Activated CD4-positive, alpha-beta T cell treated with anti-CD3 and anti-CD28 coated beads for 36 hours (primary cell): ENCODE measurements at regions not wholly inside any gene's neighbourhood (a gene's known extent, or its start where the extent isn't known, plus 50 kb on each side); places are given as distances from the start of the nearest gene placed in this dataset.

Experiments used
- ATAC-seq: fragments of 200-7000 bp; cut with Tn5 transposase; one replicate; pipeline ENCODE4 v1.10.0; 2021; ENCODE audit warnings: mild to moderate bottlenecking, moderate library complexity
- CTCF ChIA-PET: fragments of 350-600 bp; sonication (Branson Sonifier 250); formaldehyde crosslinking; loops from one replicate; lab custom pipeline; 2021; ENCODE audit warnings: antibody characterized with exemption; lab: Charles Lee
- POLR2A ChIA-PET: fragments of 350-600 bp; sonication (Branson Sonifier 250); formaldehyde crosslinking; loops from one replicate; lab custom pipeline; 2021; ENCODE audit warnings: antibody characterized with exemption, inconsistent platforms; lab: Charles Lee
- DNase-seq: peaks from one replicate; pipeline ENCODE4 v3.0.0-alpha.2; 2020
- H3K27ac Mint-ChIP-seq: one replicate; pipeline ENCODE4 v1.8.0; 2021; ENCODE audit warnings: mixed read lengths
- H3K27me3 Mint-ChIP-seq: one replicate; pipeline ENCODE4 v1.8.0; 2021; ENCODE audit warnings: mixed read lengths
- H3K36me3 Mint-ChIP-seq: one replicate; pipeline ENCODE4 v1.8.0; 2021; ENCODE audit warnings: low read depth, mixed read lengths
- H3K4me1 Mint-ChIP-seq: one replicate; pipeline ENCODE4 v1.8.0; 2021; ENCODE audit warnings: mixed read lengths
- H3K4me3 Mint-ChIP-seq: one replicate; pipeline ENCODE4 v1.8.0; 2021; ENCODE audit warnings: mild to moderate bottlenecking, moderate library complexity, mixed read lengths
- H3K9me3 Mint-ChIP-seq: one replicate; pipeline ENCODE4 v1.8.0; 2021; ENCODE audit warnings: low read depth, mixed read lengths
- intact Hi-C, 2 experiments: fragments of 100-400 bp; cut with DNase I in 1 of 2; cut with micrococcal nuclease in 1 of 2; formaldehyde crosslinking; loops; one replicate each; pipeline versions ENCODE4 v1.14.2 to v1.15.1; 2022 to 2024; cut with DNase I, micrococcal nuclease

DNA sequence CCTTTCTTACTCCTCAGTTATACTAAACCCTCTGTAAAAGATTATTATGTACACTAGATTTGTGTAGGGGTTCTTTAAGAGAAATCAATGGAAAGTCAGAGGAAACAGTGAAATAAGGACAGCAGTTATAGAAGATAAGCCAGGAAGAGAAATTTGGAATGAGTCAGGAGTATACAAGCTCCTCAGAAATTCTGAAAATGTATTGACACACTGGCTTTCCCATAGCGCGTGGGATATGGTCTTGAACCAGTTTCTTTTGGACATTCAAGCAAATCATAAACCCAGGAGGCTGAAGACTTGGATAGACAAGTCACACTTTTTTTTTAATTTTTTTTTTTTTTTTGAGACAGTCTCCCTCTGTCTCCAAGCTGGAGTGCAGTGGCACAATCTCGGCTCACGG lies 316.1 kb upstream of the MMADHC start:
- ChIA-PET CTCF (no interaction called here), POLR2A (no interaction called here)
- Mint-ChIP-seq H3K9me3 (peaks cover 2% of the 10 kb centered on the region), H3K4me1 (no peaks in the 10 kb centered on the region), H3K27me3 (no peaks in the 10 kb centered on the region), H3K4me3 (no peak overlapping the region), H3K36me3 (no peaks in the 10 kb centered on the region), H3K27ac (no peak overlapping the region)
- intact Hi-C loops = no loop called here
- ATAC-seq (no peak), DNase-seq (no peak)

DNA sequence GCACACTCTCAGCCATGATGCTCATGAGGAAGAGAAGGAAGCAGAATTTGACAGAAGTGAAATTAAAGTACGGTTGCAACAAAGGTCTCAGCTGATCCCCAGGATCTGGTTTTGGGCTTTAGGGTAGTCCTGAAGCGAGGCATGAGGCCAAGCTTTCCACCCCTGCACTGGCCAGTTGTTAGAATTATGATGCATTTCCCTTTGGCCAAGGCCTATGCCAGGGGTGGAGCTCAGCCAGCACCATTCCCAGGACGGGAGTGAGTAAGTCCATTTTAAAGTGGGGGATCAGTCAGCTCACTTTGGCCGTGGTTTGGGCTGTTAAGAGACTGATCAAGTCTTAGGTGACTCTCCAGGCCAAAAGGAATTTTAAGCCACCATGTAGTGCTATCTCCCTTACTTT lies 314.5 kb upstream of the MMADHC start:
- intact Hi-C loops = no loop called here
- Mint-ChIP-seq H3K27me3 (no peaks in the 10 kb centered on the region), H3K27ac (no peak overlapping the region), H3K4me1 (no peaks in the 10 kb centered on the region), H3K4me3 (no peak overlapping the region), H3K9me3 (peaks cover 2% of the 10 kb centered on the region), H3K36me3 (no peaks in the 10 kb centered on the region)
- ChIA-PET POLR2A (no interaction called here), CTCF (no interaction called here)
- ATAC-seq (no peak), DNase-seq (no peak)

DNA sequence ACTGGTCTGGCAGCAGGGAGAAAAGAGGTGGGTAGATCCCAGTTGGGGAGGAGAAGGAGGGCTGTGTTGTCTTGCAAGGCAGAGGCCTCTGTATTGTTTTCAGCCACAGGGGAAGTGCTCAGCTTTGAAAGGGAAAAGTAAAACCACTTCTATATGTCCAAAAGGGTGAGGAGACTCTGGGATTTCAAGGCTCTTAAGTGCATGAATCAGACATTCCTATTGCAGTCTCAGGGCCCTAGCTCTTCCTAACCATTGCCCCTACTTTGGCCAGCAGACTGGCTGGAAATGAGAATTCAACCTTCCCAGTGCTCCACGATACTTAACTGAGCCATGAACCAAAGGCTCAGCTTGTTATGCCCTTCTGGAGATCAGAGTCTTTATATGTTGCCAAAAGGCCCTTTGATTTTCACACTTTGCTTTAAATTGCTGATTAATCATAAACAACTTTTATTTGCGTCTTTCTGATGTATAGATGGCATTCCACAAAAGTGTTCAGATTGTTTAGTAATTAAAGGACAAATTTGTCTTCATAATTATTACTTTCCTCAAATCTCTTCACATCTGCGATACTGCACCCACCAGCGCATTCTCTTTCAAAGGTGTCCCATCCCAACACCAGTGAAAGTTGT lies 313.8 kb upstream of the MMADHC start:
- Mint-ChIP-seq H3K27ac (no peak overlapping the region), H3K27me3 (no peaks in the 10 kb centered on the region), H3K4me1 (no peaks in the 10 kb centered on the region), H3K9me3 (peaks cover 2% of the 10 kb centered on the region), H3K36me3 (no peaks in the 10 kb centered on the region), H3K4me3 (no peak overlapping the region)
- DNase-seq (no peak), ATAC-seq (no peak)
- intact Hi-C loops = no loop called here
- ChIA-PET POLR2A (no interaction called here), CTCF (no interaction called here)

DNA sequence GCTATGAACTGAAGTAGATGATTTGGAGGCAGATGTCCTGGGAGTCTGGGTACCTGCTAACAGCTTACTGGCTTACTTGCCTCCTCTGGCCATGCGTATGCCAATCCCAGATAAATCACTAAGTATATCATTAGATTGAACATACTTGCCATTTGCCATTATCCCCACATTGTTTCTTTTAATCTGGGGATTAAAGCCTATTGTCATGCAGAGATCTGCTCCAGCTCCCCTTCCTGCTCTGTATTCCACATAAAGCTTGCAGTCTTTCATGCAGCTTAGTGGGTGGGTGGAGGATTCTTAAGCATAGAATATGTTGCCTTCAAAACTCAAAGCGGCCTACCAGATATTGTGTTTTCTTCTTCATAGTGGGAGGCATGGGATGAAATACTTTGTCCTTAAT lies 311.8 kb upstream of the MMADHC start:
- no peak for DNase-seq
- H3K9me3 Mint-ChIP-seq = peaks cover 2% of the 10 kb centered on the region
- ChIA-PET POLR2A (no interaction called here), CTCF (no interaction called here)
- H3K4me3 Mint-ChIP-seq = no peak overlapping the region
- no peaks in the 10 kb centered on the region for H3K36me3 Mint-ChIP-seq
- no peaks in the 10 kb centered on the region for H3K27me3 Mint-ChIP-seq
- H3K4me1 Mint-ChIP-seq = no peaks in the 10 kb centered on the region
- H3K27ac Mint-ChIP-seq = no peak overlapping the region
- no peak for ATAC-seq
- intact Hi-C loops = no loop called here

DNA sequence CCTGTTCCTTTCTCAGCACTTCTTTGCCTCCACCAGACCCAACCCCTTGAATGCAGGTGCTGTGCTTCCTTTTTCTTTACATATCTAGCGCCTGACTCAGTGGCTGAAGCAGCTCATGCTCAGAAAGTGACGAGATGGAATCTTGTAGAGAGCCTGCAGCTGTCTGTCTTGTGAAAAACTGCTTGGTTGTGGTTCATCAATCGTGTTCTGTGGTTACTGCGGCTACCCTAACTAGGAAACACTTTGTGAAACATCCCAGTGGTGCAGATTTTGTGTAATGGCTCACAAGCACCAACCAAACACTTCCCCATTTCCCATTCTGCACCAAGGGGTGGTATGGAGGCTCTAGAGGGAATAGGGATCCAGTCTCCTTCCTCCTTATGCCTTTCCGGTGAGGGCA lies 307.2 kb upstream of the MMADHC start:
- Mint-ChIP-seq H3K4me1 (no peaks in the 10 kb centered on the region), H3K4me3 (no peak overlapping the region), H3K27me3 (no peaks in the 10 kb centered on the region), H3K36me3 (no peaks in the 10 kb centered on the region), H3K9me3 (no peaks in the 10 kb centered on the region), H3K27ac (no peak overlapping the region)
- no peak for DNase-seq
- no peak for ATAC-seq
- ChIA-PET POLR2A (no interaction called here), CTCF (interaction anchor here (0.7 kb wide), 1 partner anchor 1786 kb away, joined by 4 read pairs; no protein-coding TSS in a partner anchor)
- intact Hi-C loops = no loop called here

DNA sequence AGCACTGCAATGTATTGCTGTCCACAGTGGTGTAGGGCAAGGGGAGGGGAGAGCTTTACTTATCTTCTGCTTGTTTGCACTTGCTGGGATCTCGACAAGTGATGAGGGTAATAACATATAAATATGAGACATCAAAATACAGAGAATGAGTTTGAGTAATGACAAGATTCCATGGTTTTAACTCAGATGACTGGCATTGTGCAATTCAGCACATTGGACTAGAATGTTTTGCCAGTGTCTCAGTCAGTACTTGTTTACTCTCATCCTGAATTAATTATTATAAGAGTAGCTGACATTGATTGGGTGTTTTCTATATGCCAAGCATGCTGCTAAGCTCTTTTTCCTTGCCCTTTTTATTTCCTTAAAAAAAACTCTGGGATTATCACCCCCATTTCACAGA lies 306.7 kb upstream of the MMADHC start:
- CTCF ChIA-PET = interaction anchor here (0.7 kb wide), 1 partner anchor 1786 kb away, joined by 4 read pairs; no protein-coding TSS in a partner anchor
- ATAC-seq (no peak), DNase-seq (no peak)
- Mint-ChIP-seq H3K27me3 (no peaks in the 10 kb centered on the region), H3K4me3 (no peak overlapping the region), H3K27ac (no peak overlapping the region), H3K4me1 (no peaks in the 10 kb centered on the region), H3K36me3 (no peaks in the 10 kb centered on the region), H3K9me3 (no peaks in the 10 kb centered on the region)
- POLR2A ChIA-PET = no interaction called here
- intact Hi-C loops = no loop called here

DNA sequence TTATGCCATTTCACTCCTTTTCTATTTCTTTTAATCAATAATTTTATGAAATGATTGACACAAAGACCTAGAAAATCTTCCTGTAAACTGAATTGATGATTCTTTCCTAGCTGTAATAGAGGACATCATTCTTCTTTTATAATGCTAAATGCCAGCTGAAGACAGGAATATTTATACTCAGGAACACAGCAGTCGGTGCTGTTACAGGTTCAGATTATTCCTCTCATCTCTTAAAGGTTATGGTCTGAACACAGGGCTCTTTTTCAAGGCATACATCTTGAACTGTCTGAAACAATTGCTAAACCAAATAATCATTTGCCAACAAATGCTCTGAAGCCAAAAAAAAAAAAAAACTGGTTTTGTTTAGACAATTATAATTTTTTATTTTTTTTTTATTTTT lies 305.0 kb upstream of the MMADHC start:
- no peak for ATAC-seq
- Mint-ChIP-seq H3K9me3 (no peaks in the 10 kb centered on the region), H3K27ac (no peak overlapping the region), H3K27me3 (no peaks in the 10 kb centered on the region), H3K4me1 (no peaks in the 10 kb centered on the region), H3K36me3 (no peaks in the 10 kb centered on the region), H3K4me3 (no peak overlapping the region)
- ChIA-PET CTCF (no interaction called here), POLR2A (no interaction called here)
- intact Hi-C loops = no loop called here
- DNase-seq = no peak

DNA sequence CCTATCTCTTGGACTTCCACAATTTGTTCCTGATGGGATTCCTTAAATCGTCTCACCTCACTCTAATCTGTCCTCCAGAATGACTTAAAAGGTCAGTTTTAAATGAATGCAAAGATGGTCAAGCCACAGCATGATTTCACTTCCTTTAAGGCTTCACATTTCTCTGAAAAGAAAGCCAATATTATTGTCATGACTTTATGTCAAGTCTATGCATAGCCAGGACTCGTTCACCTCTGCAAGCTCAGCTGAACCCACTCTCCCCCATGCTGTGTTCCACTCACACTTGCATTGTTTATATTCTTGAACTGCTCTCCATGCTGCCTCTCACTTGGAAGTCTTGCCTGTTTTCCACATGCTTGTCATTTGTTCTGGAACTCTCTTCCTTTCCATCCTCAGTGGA lies 298.4 kb upstream of the MMADHC start:
- Mint-ChIP-seq H3K9me3 (no peaks in the 10 kb centered on the region), H3K36me3 (no peaks in the 10 kb centered on the region), H3K27me3 (no peaks in the 10 kb centered on the region), H3K4me1 (no peaks in the 10 kb centered on the region), H3K27ac (no peak overlapping the region), H3K4me3 (no peak overlapping the region)
- ATAC-seq = no peak
- intact Hi-C loops = no loop called here
- ChIA-PET CTCF (no interaction called here), POLR2A (no interaction called here)
- DNase-seq = no peak

DNA sequence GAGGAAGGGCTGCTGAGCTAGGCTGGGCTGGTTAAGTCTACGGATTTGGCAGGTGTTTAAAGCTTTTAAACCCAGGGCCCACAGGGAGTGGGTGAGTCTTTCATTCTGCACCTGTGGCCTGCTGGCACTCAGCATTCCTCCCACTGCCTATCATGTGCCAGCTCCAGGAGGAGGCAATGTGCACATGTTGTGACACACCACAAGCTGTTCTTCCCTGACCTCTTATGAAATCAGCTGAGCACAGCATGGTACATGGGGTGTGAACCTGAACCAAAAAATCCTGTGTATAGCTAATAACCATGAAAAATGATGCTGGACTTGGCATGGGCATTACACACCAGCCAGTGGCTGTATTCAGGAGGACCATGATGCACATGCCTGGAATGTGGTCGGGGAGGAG lies 297.9 kb upstream of the MMADHC start:
- ChIA-PET POLR2A (no interaction called here), CTCF (no interaction called here)
- Mint-ChIP-seq H3K4me3 (no peak overlapping the region), H3K36me3 (no peaks in the 10 kb centered on the region), H3K27me3 (no peaks in the 10 kb centered on the region), H3K9me3 (no peaks in the 10 kb centered on the region), H3K4me1 (no peaks in the 10 kb centered on the region), H3K27ac (no peak overlapping the region)
- DNase-seq (no peak), ATAC-seq (no peak)
- intact Hi-C loops = no loop called here

DNA sequence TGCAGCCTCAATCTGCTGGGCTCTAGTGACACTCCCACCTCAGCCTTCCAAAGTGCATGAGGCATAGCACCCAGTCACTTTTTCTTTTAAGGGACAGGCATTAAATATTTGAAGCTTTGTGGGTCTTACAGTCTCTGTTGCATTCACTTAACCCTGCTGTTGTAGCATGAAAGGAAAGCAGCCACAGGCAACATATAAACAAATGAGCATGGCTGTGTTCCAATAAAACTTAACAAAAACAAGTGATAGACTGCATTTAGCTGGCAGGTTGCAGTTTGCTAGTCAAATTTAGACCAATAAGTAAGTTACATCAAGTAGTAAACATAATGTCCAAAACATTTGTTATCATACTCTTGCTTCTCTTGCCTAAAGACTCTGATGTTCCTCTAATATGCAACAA lies 297.3 kb upstream of the MMADHC start:
- Mint-ChIP-seq H3K27me3 (no peaks in the 10 kb centered on the region), H3K27ac (no peak overlapping the region), H3K4me3 (no peak overlapping the region), H3K36me3 (no peaks in the 10 kb centered on the region), H3K4me1 (no peaks in the 10 kb centered on the region), H3K9me3 (no peaks in the 10 kb centered on the region)
- DNase-seq (no peak), ATAC-seq (no peak)
- intact Hi-C loops = no loop called here
- CTCF ChIA-PET = no interaction called here
- POLR2A ChIA-PET = no interaction called here

DNA sequence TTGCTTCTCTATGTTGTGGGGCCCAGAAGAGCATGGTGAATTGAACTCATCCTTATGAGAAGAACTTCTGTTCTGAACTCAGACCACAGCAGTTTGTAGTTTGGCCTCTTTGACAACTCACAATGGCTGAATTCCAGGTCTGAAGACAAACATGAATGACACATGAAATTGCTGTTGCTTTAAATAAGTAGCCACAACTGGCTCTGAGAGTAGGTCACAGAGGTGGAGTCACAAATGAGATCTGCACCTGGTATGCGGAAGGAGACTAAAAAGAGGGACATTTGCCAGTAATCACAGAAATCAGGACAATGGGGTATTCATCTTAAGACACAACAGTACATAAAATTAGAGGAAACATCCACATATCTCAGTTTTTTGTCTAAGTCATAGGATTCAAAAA lies 290.3 kb upstream of the MMADHC start:
- Mint-ChIP-seq H3K27me3 (no peaks in the 10 kb centered on the region), H3K27ac (no peak overlapping the region), H3K4me1 (no peaks in the 10 kb centered on the region), H3K4me3 (no peak overlapping the region), H3K9me3 (peaks cover 2% of the 10 kb centered on the region), H3K36me3 (no peaks in the 10 kb centered on the region)
- ATAC-seq (no peak), DNase-seq (no peak)
- CTCF ChIA-PET = no interaction called here
- intact Hi-C loops = no loop called here
- POLR2A ChIA-PET = no interaction called here

DNA sequence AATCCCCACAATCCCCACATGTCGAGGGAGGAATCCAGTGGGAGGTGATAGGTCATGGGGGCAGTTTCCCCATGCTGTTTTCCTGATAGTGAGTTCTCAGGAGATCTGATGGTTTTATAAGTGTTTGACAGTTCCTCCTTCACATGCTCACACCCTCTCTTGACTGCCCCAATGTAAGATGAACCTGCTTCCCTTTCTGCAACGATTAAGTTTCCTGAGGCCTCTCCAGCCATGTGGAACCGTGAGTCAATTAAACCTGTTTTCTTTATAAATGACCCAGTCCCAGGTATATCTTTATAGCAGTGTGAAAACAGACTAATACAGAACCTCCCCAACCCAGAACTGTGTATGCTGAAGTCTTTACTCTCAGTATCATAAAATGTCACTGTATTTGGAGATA lies 289.5 kb upstream of the MMADHC start:
- Mint-ChIP-seq H3K4me3 (no peak overlapping the region), H3K4me1 (no peaks in the 10 kb centered on the region), H3K27ac (no peak overlapping the region), H3K27me3 (no peaks in the 10 kb centered on the region), H3K9me3 (peaks cover 2% of the 10 kb centered on the region), H3K36me3 (no peaks in the 10 kb centered on the region)
- no peak for DNase-seq
- ATAC-seq = no peak
- CTCF ChIA-PET = no interaction called here
- intact Hi-C loops = no loop called here
- POLR2A ChIA-PET = no interaction called here

DNA sequence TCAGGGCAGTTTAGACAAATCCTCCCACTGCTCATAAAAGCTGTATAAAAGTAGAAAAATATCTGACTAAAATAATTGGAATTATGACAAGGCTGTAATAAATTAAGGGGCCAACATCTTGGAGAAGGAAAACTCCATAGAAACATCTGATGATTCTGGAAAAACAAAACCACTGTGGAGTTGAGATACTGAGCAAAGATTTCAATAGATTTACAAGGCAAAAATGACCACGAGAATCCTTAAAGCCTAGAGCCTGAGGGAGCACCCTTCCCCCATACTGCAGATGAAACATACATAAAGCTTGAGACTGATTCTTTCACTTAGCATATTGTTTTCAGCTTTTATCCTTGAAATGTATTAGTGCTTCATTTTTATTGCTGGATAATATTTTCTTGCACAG lies 286.4 kb upstream of the MMADHC start:
- Mint-ChIP-seq H3K9me3 (peaks cover 2% of the 10 kb centered on the region), H3K4me1 (no peaks in the 10 kb centered on the region)
- intact Hi-C loops = no loop called here

More for the DNA sequence above, 286.4 kb upstream of the MMADHC start:
- ChIA-PET POLR2A (no interaction called here), CTCF (no interaction called here)
- Mint-ChIP-seq H3K36me3 (no peaks in the 10 kb centered on the region), H3K27me3 (no peaks in the 10 kb centered on the region), H3K4me3 (no peak overlapping the region), H3K27ac (no peak overlapping the region)
- ATAC-seq (no peak), DNase-seq (no peak)
